Activated T-helper 2 cell treated with anti-CD3 and anti-CD28 coated beads, Interferon-gamma antibody, Interleukin-2, Interleukin-4, amounts not matched to agents 10 μg/mL and 5 μg/mL and 100 μg/mL, durations not matched to agents 14 hours and 24 hours and 36 hours (primary cell): ENCODE measurements at regions not wholly inside any gene's neighbourhood (a gene's known extent, or its start where the extent isn't known, plus 50 kb on each side); places are given as distances from the start of the nearest gene placed in this dataset.

Experiments used
- DNase-seq: peaks from one replicate; pipeline ENCODE4 v3.0.0; 2021; ENCODE audit warnings: low spot score
- H3K27ac Mint-ChIP-seq: one replicate; pipeline ENCODE4 v1.8.0; 2021; ENCODE audit warnings: mixed read lengths
- H3K27me3 Mint-ChIP-seq: one replicate; pipeline ENCODE4 v1.8.0; 2021; ENCODE audit warnings: low read depth, mixed read lengths
- H3K36me3 Mint-ChIP-seq: one replicate; pipeline ENCODE4 v1.8.0; 2021; ENCODE audit warnings: low read depth, mixed read lengths
- H3K4me1 Mint-ChIP-seq: one replicate; pipeline ENCODE4 v1.8.0; 2021; ENCODE audit warnings: low read depth, mixed read lengths
- H3K4me3 Mint-ChIP-seq: one replicate; pipeline ENCODE4 v1.8.0; 2021; ENCODE audit warnings: low read depth, mild to moderate bottlenecking, moderate library complexity, mixed read lengths
- H3K9me3 Mint-ChIP-seq: one replicate; pipeline ENCODE4 v1.8.0; 2021; ENCODE audit warnings: mixed read lengths
- intact Hi-C: fragments of 100-400 bp; cut with micrococcal nuclease; formaldehyde crosslinking; loops from one replicate; pipeline ENCODE4 v1.15.1; 2023

- peaks cover 2% of the 10 kb centered on the region for H3K4me1 Mint-ChIP-seq
- no peak for DNase-seq
- no peak overlapping the region for H3K4me3 Mint-ChIP-seq
- H3K27me3 Mint-ChIP-seq: peaks cover 2% of the 10 kb centered on the region
- no peak overlapping the region for H3K27ac Mint-ChIP-seq
- no peaks in the 10 kb centered on the region for H3K36me3 Mint-ChIP-seq
- no peaks in the 10 kb centered on the region for H3K9me3 Mint-ChIP-seq
- intact Hi-C loops: no loop called here
Observed at GRCh38 chr1:221149555-221150075, 270.4 kb downstream of the HLX start.

- Mint-ChIP-seq H3K27me3 (no peaks in the 10 kb centered on the region), H3K36me3 (no peaks in the 10 kb centered on the region), H3K4me3 (no peak overlapping the region), H3K27ac (no peak overlapping the region), H3K4me1 (no peaks in the 10 kb centered on the region), H3K9me3 (no peaks in the 10 kb centered on the region)
- DNase-seq: no peak
- intact Hi-C loops: no loop called here
Observed at GRCh38 chr1:221150996-221151395, 271.8 kb downstream of the HLX start.

GRCh38 chr1:221154932-221155331 lies 275.7 kb downstream of the HLX start:
- Mint-ChIP-seq H3K27me3 (no peaks in the 10 kb centered on the region), H3K4me3 (no peak overlapping the region)

GRCh38 chr1:221157026-221157761 lies 278.0 kb downstream of the HLX start:
- H3K4me1 Mint-ChIP-seq: no peaks in the 10 kb centered on the region
- intact Hi-C loops: no loop called here
- H3K4me3 Mint-ChIP-seq: no peak overlapping the region
- no peak overlapping the region for H3K27ac Mint-ChIP-seq
- no peaks in the 10 kb centered on the region for H3K27me3 Mint-ChIP-seq
- no peaks in the 10 kb centered on the region for H3K9me3 Mint-ChIP-seq
- DNase-seq: no peak
- H3K36me3 Mint-ChIP-seq: no peaks in the 10 kb centered on the region

More at GRCh38 chr1:221154932-221155331, 275.7 kb downstream of the HLX start:
- Mint-ChIP-seq H3K9me3 (no peaks in the 10 kb centered on the region), H3K27ac (no peak overlapping the region), H3K4me1 (no peaks in the 10 kb centered on the region), H3K36me3 (no peaks in the 10 kb centered on the region)
- DNase-seq: no peak
- intact Hi-C loops: no loop called here

GRCh38 chr1:221159608-221160007 lies 280.4 kb downstream of the HLX start:
- no peaks in the 10 kb centered on the region for H3K27me3 Mint-ChIP-seq

GRCh38 chr1:221161571-221162041 lies 282.4 kb downstream of the HLX start:
- H3K27me3 Mint-ChIP-seq: no peaks in the 10 kb centered on the region
- H3K27ac Mint-ChIP-seq: no peak overlapping the region
- peaks cover under 1% of the 10 kb centered on the region for H3K4me1 Mint-ChIP-seq
- H3K9me3 Mint-ChIP-seq: no peaks in the 10 kb centered on the region
- no peak for DNase-seq
- intact Hi-C loops: no loop called here
- H3K4me3 Mint-ChIP-seq: no peak overlapping the region
- no peaks in the 10 kb centered on the region for H3K36me3 Mint-ChIP-seq

More at GRCh38 chr1:221159608-221160007, 280.4 kb downstream of the HLX start:
- Mint-ChIP-seq H3K9me3 (no peaks in the 10 kb centered on the region), H3K27ac (no peak overlapping the region), H3K4me3 (no peak overlapping the region), H3K36me3 (no peaks in the 10 kb centered on the region), H3K4me1 (no peaks in the 10 kb centered on the region)
- intact Hi-C loops: no loop called here
- no peak for DNase-seq

GRCh38 chr1:221162352-221162751 lies 283.1 kb downstream of the HLX start:
- no peaks in the 10 kb centered on the region for H3K27me3 Mint-ChIP-seq
- no peak overlapping the region for H3K4me3 Mint-ChIP-seq
- no peaks in the 10 kb centered on the region for H3K36me3 Mint-ChIP-seq

GRCh38 chr1:221162939-221163338 lies 283.7 kb downstream of the HLX start:
- no peaks in the 10 kb centered on the region for H3K9me3 Mint-ChIP-seq
- H3K36me3 Mint-ChIP-seq: no peaks in the 10 kb centered on the region
- DNase-seq: no peak
- intact Hi-C loops: no loop called here
- H3K4me3 Mint-ChIP-seq: no peak overlapping the region
- H3K27me3 Mint-ChIP-seq: no peaks in the 10 kb centered on the region
- no peak overlapping the region for H3K27ac Mint-ChIP-seq
- peaks cover 7% of the 10 kb centered on the region for H3K4me1 Mint-ChIP-seq

More at GRCh38 chr1:221162352-221162751, 283.1 kb downstream of the HLX start:
- peaks cover 3% of the 10 kb centered on the region for H3K4me1 Mint-ChIP-seq
- H3K9me3 Mint-ChIP-seq: no peaks in the 10 kb centered on the region
- DNase-seq: no peak
- intact Hi-C loops: no loop called here
- no peak overlapping the region for H3K27ac Mint-ChIP-seq

- intact Hi-C loops: no loop called here
- no peaks in the 10 kb centered on the region for H3K27me3 Mint-ChIP-seq
- no peak overlapping the region for H3K27ac Mint-ChIP-seq
- DNase-seq: no peak
- H3K36me3 Mint-ChIP-seq: no peaks in the 10 kb centered on the region
- H3K4me3 Mint-ChIP-seq: no peak overlapping the region
- H3K9me3 Mint-ChIP-seq: no peaks in the 10 kb centered on the region
- peaks cover 7% of the 10 kb centered on the region for H3K4me1 Mint-ChIP-seq
Observed at GRCh38 chr1:221164029-221164428, 284.8 kb downstream of the HLX start.

- no peaks in the 10 kb centered on the region for H3K36me3 Mint-ChIP-seq
- no peak overlapping the region for H3K27ac Mint-ChIP-seq
- DNase-seq: no peak
- H3K27me3 Mint-ChIP-seq: no peaks in the 10 kb centered on the region
- H3K9me3 Mint-ChIP-seq: no peaks in the 10 kb centered on the region
- H3K4me3 Mint-ChIP-seq: no peak overlapping the region
- H3K4me1 Mint-ChIP-seq: peaks cover 7% of the 10 kb centered on the region
- intact Hi-C loops: loop anchor here (5.0 kb wide), 1 partner anchor 63 kb away; no protein-coding TSS in a partner anchor
Observed at GRCh38 chr1:221164951-221165838, 286.0 kb downstream of the HLX start.

GRCh38 chr1:221165839-221166500 lies 286.7 kb downstream of the HLX start:
- Mint-ChIP-seq H3K4me1 (peaks cover 7% of the 10 kb centered on the region), H3K27me3 (no peaks in the 10 kb centered on the region), H3K36me3 (no peaks in the 10 kb centered on the region), H3K27ac (no peak overlapping the region), H3K9me3 (no peaks in the 10 kb centered on the region), H3K4me3 (no peak overlapping the region)
- intact Hi-C loops: loop anchor here (5.0 kb wide), 1 partner anchor 64 kb away; no protein-coding TSS in a partner anchor
- no peak for DNase-seq

- Mint-ChIP-seq H3K9me3 (peaks cover 6% of the 10 kb centered on the region), H3K27me3 (no peaks in the 10 kb centered on the region), H3K4me1 (peaks cover 7% of the 10 kb centered on the region), H3K4me3 (no peak overlapping the region), H3K27ac (no peak overlapping the region), H3K36me3 (no peaks in the 10 kb centered on the region)
- DNase-seq: no peak
- intact Hi-C loops: loop anchor here (5.0 kb wide), 1 partner anchor 64 kb away; no protein-coding TSS in a partner anchor
Observed at GRCh38 chr1:221166559-221167318, 287.5 kb downstream of the HLX start.
